SK-N-SH (cell line): ENCODE measurements at regions not wholly inside any gene's neighbourhood (a gene's known extent, or its start where the extent isn't known, plus 50 kb on each side); places are given as distances from the start of the nearest gene placed in this dataset.

Experiments
- CTCF ChIA-PET: fragments of 300-600, 350-600 bp; formaldehyde crosslinking; extraction: SDS; loops from one replicate; lab custom pipeline; 2021; lab: Yijun Ruan, JAX
- POLR2A ChIA-PET: fragments of 350-600 bp; sonication (Branson Sonifier 250); formaldehyde crosslinking; extraction: SDS; loops from one replicate; lab custom pipeline; 2020; ENCODE audit warnings: antibody characterized with exemption, inconsistent platforms; lab: Yijun Ruan, JAX
- DNase-seq: peaks from one replicate; pipeline ENCODE4 v3.0.0; 2012
- H2AFZ ChIP-seq: fragments of 200-600 bp; sonication (generic); 2 replicates; pipeline ENCODE4 v1.8.1; 2016; ENCODE audit warnings: antibody characterized with exemption, mild to moderate bottlenecking, low read depth
- H3F3A ChIP-seq: fragments of 200-600 bp; sonication (generic); replicated peaks from 2 replicates; pipeline ENCODE3; 2016; ENCODE audit warnings: antibody characterized with exemption, mild to moderate bottlenecking; ENCODE audit not compliant: insufficient read depth
- H3K27ac ChIP-seq, 2 experiments: fragments of 200-500 bp in 1 of 2; fragments of 200-600 bp in 1 of 2; sonication (Bioruptor generic) in 1 of 2; sonication (generic), shearing (Covaris generic) in 1 of 2; 2 replicates each; pipeline versions ENCODE4 v1.5.1 to v1.6.1; 2014 to 2016; ENCODE audit warnings: low read depth in 2 of 2, inconsistent platforms in 1 of 2, low read length in 1 of 2, mild to moderate bottlenecking in 1 of 2, mixed read lengths in 1 of 2
- H3K27me3 ChIP-seq: fragments of 200-600 bp; sonication (generic), shearing (Covaris generic); 2 replicates; pipeline ENCODE4 v1.6.1; 2016; ENCODE audit warnings: mixed run types; ENCODE audit not compliant: insufficient read depth
- H3K36me3 ChIP-seq, 2 experiments: fragments of 200-500 bp in 1 of 2; fragments of 200-600 bp in 1 of 2; sonication (Bioruptor generic) in 1 of 2; sonication (generic) in 1 of 2; replicated peaks in 1 of 2; 2 replicates each; pipeline versions ENCODE3 to v1.5.1; 2014 to 2016; ENCODE audit warnings: low read length in 1 of 2, mild to moderate bottlenecking in 1 of 2; ENCODE audit not compliant: insufficient read depth in 2 of 2, control insufficient read depth in 1 of 2
- H3K4me1 ChIP-seq, 2 experiments: fragments of 200-500 bp in 1 of 2; fragments of 200-600 bp in 1 of 2; sonication (Bioruptor generic) in 1 of 2; sonication (generic), shearing (Covaris generic) in 1 of 2; 2 replicates each; pipeline versions ENCODE4 v1.5.1 to v1.6.1; 2014 to 2016; ENCODE audit warnings: low read depth in 1 of 2, low read length in 1 of 2, mixed run types in 1 of 2; ENCODE audit not compliant: insufficient read depth in 2 of 2, control insufficient read depth in 1 of 2
- H3K4me2 ChIP-seq: fragments of 200-600 bp; sonication (generic), shearing (Covaris generic); 2 replicates; pipeline ENCODE4 v1.6.1; 2017; ENCODE audit warnings: mixed run types
- H3K4me3 ChIP-seq, 2 experiments: fragments of 200-500 bp in 1 of 2; fragments of 200-600 bp in 1 of 2; sonication (Bioruptor generic) in 1 of 2; sonication (generic), shearing (Covaris generic) in 1 of 2; 2 replicates each; pipeline versions ENCODE4 v1.5.1 to v1.8.1; 2014 to 2016; ENCODE audit warnings: low read depth in 2 of 2, inconsistent platforms in 1 of 2, low read length in 1 of 2, mild to moderate bottlenecking in 1 of 2, mixed read lengths in 1 of 2, moderate library complexity in 1 of 2
- H3K79me2 ChIP-seq: fragments of 200-600 bp; sonication (generic); 2 replicates; pipeline ENCODE4 v1.8.1; 2017; ENCODE audit warnings: mild to moderate bottlenecking; ENCODE audit not compliant: insufficient read depth
- H3K9ac ChIP-seq: fragments of 200-600 bp; sonication (generic); 2 replicates; pipeline ENCODE4 v1.6.1; 2017; ENCODE audit warnings: mixed run types
- H3K9me2 ChIP-seq: fragments of 200-600 bp; sonication (generic); 2 replicates; pipeline ENCODE4 v1.6.1; 2017; ENCODE audit warnings: mixed run types
- H3K9me3 ChIP-seq: fragments of 200-600 bp; sonication (generic); 2 replicates; pipeline ENCODE4 v1.6.1; 2017; ENCODE audit warnings: mixed run types, mild to moderate bottlenecking, moderate library complexity
- H4K20me1 ChIP-seq: fragments of 200-600 bp; sonication (generic); 2 replicates; pipeline ENCODE4 v1.6.1; 2017; ENCODE audit warnings: mild to moderate bottlenecking, mixed run types; ENCODE audit not compliant: insufficient read depth
- CHD2 ChIP-seq: fragments of 150-350 bp; IDR thresholded peaks from 2 replicates; pipeline ENCODE4 v1.6.1; 2018; ENCODE audit warnings: low read length; ENCODE audit not compliant: partially characterized antibody
- IRF3 ChIP-seq: fragments of 150-350 bp; IDR thresholded peaks from 2 replicates; pipeline ENCODE4 v1.6.1; 2016; ENCODE audit warnings: mild to moderate bottlenecking, low read depth, low read length
- NRF1 ChIP-seq: IDR thresholded peaks from 2 replicates; pipeline ENCODE4 v1.6.1; 2012; ENCODE audit warnings: low read depth, mild to moderate bottlenecking, low read length
- RCOR1 ChIP-seq: fragments of 150-350 bp; IDR thresholded peaks from 2 replicates; pipeline ENCODE4 v1.6.1; 2017; ENCODE audit warnings: antibody characterized with exemption, low read length
- TAF1 ChIP-seq: IDR thresholded peaks from 2 replicates; pipeline ENCODE4 v1.6.1; 2012; ENCODE audit warnings: low read depth, mild to moderate bottlenecking, low read length, moderate library complexity, borderline replicate concordance
- TCF12 ChIP-seq: IDR thresholded peaks from 2 replicates; pipeline ENCODE4 v1.4.0; 2012
- TEAD4 ChIP-seq: IDR thresholded peaks from 2 replicates; pipeline ENCODE4 v1.4.0; 2012; ENCODE audit warnings: mild to moderate bottlenecking, borderline replicate concordance; ENCODE audit not compliant: insufficient read depth
- ZBTB33 ChIP-seq: IDR thresholded peaks from 2 replicates; pipeline ENCODE4 v1.4.0; 2012; ENCODE audit warnings: low read depth, borderline replicate concordance
- WGBS: methylation state at CpG from one replicate; pipeline ENCODE4 v1.1.6; 2017; ENCODE audit warnings: low lambda C conversion rate; 5-methylcytosine and 5-hydroxymethylcytosine counted together
- TF ChIP-seq, protein P1 (sequence below): IDR thresholded peaks from 2 replicates; pipeline ENCODE4; 2012

DNA sequence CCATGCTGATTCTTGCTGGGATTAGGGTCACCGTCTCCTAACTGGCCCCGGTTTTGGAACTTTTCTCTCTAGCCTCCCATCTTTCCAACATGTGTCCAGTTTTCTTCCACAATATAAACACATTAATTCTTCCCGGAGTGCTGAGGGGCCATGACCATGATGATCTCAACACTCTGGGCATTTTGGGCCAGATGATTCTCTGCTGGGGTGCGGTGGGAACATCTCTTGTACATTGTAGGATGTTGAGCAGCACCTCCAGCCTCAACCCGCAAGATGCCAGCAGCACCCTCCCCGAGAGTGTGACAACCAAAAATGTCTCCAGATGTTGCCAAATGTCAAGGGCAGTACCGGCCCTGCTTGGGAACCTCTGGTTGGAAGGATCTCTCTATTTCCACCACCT, 164.8 kb downstream of the TFAP2C start:
- TF ChIP-seq IRF3 (no peak), NRF1 (no peak), TEAD4 (no peak), CHD2 (no peak)
- TF ChIP-seq, protein P1, sequence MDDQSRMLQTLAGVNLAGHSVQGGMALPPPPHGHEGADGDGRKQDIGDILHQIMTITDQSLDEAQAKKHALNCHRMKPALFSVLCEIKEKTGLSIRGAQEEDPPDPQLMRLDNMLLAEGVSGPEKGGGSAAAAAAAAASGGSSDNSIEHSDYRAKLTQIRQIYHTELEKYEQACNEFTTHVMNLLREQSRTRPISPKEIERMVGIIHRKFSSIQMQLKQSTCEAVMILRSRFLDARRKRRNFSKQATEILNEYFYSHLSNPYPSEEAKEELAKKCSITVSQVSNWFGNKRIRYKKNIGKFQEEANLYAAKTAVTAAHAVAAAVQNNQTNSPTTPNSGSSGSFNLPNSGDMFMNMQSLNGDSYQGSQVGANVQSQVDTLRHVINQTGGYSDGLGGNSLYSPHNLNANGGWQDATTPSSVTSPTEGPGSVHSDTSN: no peak
- H3K9ac ChIP-seq: no peak overlapping the region
- H2AFZ ChIP-seq: no peak overlapping the region
- no peaks in the 10 kb centered on the region for H3K4me1 ChIP-seq
- DNase-seq: no peak
- H3F3A ChIP-seq: no peaks in the 10 kb centered on the region
- no peaks in the 10 kb centered on the region for H4K20me1 ChIP-seq
- peaks cover 65% of the 10 kb centered on the region for H3K27me3 ChIP-seq
- no peak overlapping the region for H3K4me2 ChIP-seq
- ChIA-PET CTCF (no interaction called here), POLR2A (no interaction called here)
- H3K9me3 ChIP-seq: no peaks in the 10 kb centered on the region
- no peaks in the 10 kb centered on the region for H3K9me2 ChIP-seq
- H3K36me3 ChIP-seq: no peaks in the 10 kb centered on the region
- no peak overlapping the region for H3K4me3 ChIP-seq
- no peak overlapping the region for H3K27ac ChIP-seq
- WGBS: 33% methylated on average over 6 of the region's 7 CpGs
- no peaks in the 10 kb centered on the region for H3K79me2 ChIP-seq

GRCh38 chr20:56795492-56795891, 166.4 kb downstream of the TFAP2C start:
- H3K4me2 ChIP-seq: no peak overlapping the region
- DNase-seq: no peak
- no peak overlapping the region for H2AFZ ChIP-seq
- H3K4me1 ChIP-seq: no peaks in the 10 kb centered on the region
- WGBS: 9% methylated on average over 2 of the region's 2 CpGs
- CTCF ChIA-PET: no interaction called here
- H3K27ac ChIP-seq: no peak overlapping the region
- H3F3A ChIP-seq: no peaks in the 10 kb centered on the region
- H3K9me3 ChIP-seq: no peaks in the 10 kb centered on the region
- H3K4me3 ChIP-seq: no peak overlapping the region
- no peaks in the 10 kb centered on the region for H3K79me2 ChIP-seq
- no peaks in the 10 kb centered on the region for H4K20me1 ChIP-seq
- TF ChIP-seq RCOR1: no peak
- no peak for TF ChIP-seq TAF1
- TF ChIP-seq ZBTB33: no peak
- TF ChIP-seq TCF12: no peak
- TF ChIP-seq, all 33 proteins: peak for 0
- no peaks in the 10 kb centered on the region for H3K9me2 ChIP-seq
- POLR2A ChIA-PET: no interaction called here
- H3K27me3 ChIP-seq: peaks cover 77% of the 10 kb centered on the region
- H3K36me3 ChIP-seq: no peaks in the 10 kb centered on the region
- H3K9ac ChIP-seq: no peak overlapping the region
